DOHH2 (cell line): ENCODE measurements at regions not wholly inside any gene's neighbourhood (a gene's known extent, or its start where the extent isn't known, plus 50 kb on each side); places are given as distances from the start of the nearest gene placed in this dataset.

Experiments
- EZH2phosphoT487 ChIP-seq: fragments of 200-600 bp; sonication (generic); IDR thresholded peaks from 2 replicates; pipeline ENCODE4 v1.6.1; 2017; ENCODE audit warnings: borderline replicate concordance, mild to moderate bottlenecking, antibody characterized with exemption, low read length, moderate library complexity, mixed read lengths
- TF ChIP-seq, protein P1 (sequence below): fragments of 200-600 bp; sonication (generic); IDR thresholded peaks from one replicate; pipeline ENCODE4 v1.5.1; 2014; ENCODE audit warnings: antibody characterized with exemption, mild to moderate bottlenecking, low read depth, low read length; ENCODE audit not compliant: poor library complexity, severe bottlenecking

DNA sequence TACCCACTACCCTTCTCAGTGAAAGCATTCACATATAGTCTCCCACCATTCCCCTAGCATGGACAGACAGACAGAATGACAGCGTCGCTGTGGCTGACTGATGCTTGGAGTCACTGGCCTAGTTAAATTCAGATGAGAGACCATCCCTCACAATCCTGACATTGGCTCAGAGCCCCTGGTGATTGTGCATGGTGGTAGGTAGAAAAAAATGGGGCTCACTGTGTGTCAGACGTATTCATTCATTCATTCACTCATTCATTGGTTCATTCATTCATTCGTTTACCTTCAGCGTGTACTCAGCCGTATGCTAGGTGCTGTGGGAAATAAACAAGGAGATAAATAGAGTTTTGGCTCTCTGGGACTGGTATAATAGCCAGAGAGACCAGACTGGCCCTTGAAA lies 73.6 kb upstream of the CALM2 start:
- no peak for TF ChIP-seq EZH2phosphoT487
- TF ChIP-seq, protein P1, sequence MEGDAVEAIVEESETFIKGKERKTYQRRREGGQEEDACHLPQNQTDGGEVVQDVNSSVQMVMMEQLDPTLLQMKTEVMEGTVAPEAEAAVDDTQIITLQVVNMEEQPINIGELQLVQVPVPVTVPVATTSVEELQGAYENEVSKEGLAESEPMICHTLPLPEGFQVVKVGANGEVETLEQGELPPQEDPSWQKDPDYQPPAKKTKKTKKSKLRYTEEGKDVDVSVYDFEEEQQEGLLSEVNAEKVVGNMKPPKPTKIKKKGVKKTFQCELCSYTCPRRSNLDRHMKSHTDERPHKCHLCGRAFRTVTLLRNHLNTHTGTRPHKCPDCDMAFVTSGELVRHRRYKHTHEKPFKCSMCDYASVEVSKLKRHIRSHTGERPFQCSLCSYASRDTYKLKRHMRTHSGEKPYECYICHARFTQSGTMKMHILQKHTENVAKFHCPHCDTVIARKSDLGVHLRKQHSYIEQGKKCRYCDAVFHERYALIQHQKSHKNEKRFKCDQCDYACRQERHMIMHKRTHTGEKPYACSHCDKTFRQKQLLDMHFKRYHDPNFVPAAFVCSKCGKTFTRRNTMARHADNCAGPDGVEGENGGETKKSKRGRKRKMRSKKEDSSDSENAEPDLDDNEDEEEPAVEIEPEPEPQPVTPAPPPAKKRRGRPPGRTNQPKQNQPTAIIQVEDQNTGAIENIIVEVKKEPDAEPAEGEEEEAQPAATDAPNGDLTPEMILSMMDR: no peak
